ENCODE measurements at regions not wholly inside any gene's neighbourhood (a gene's known extent, or its start where the extent isn't known, plus 50 kb on each side); places are given as distances from the start of the nearest gene placed in this dataset.

- no peak for TF ChIP-seq EZH2 (IDR thresholded peaks at IDR 0.05)
- no peak for TF ChIP-seq POLR2AphosphoS5 (IDR thresholded peaks at IDR 0.05; ENCODE audit: borderline replicate concordance, low read depth, low read length)
Measured at GRCh38 chr13:73933795-73934194, 200.4 kb downstream of the KLF12 start.

Measured in SK-N-MC (cell line).